OCI-LY7 (cell line): ENCODE measurements at regions not wholly inside any gene's neighbourhood (a gene's known extent, or its start where the extent isn't known, plus 50 kb on each side); places are given as distances from the start of the nearest gene placed in this dataset.

Source experiments
- CTCF ChIP-seq: fragments of 200-600 bp; sonication (generic); conservative IDR thresholded peaks from 2 replicates; pipeline ENCODE4 v1.5.1; 2014; ENCODE audit warnings: mild to moderate bottlenecking, antibody characterized with exemption, low read length, moderate library complexity, mixed read lengths
- EZH2phosphoT487 ChIP-seq: fragments of 200-600 bp; sonication (generic); IDR thresholded peaks from 2 replicates; pipeline ENCODE4 v1.6.1; 2018; ENCODE audit warnings: low read depth, borderline replicate concordance, mild to moderate bottlenecking, mixed run types, antibody characterized with exemption, low read length, moderate library complexity, mixed read lengths

DNA sequence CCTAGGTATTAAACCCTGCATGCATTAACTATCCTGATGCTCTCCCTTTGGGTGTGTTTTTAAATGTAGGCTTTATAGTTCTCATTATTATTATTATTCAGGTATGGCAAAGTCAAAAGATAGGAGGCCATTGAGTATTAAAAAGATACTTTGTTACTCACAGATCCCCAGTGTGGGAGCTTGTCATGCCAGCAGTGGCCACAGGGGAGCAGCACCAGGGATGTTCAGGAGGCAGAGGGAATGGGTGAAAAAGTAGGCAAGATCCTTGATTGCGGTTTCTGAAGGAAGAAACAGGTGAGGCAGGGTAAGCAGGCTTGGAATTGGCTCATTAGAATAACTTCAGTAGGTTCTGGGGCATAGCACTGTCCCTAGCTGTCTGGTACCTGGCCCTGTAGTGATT lies 382.2 kb downstream of the MED13L start:
- TF ChIP-seq CTCF (peak; percentile 64), EZH2phosphoT487 (no peak)
